CD14-positive monocyte (primary cell): ENCODE measurements at regions not wholly inside any gene's neighbourhood (a gene's known extent, or its start where the extent isn't known, plus 50 kb on each side); places are given as distances from the start of the nearest gene placed in this dataset.

ENCODE experiments used
- DNase-seq, 3 donors: peaks; one replicate each; pipeline ENCODE4 v3.0.0-alpha.2; 2011 to 2022
- H2AFZ ChIP-seq: 2 replicates; pipeline ENCODE4 v1.6.0; 2012; ENCODE audit warnings: mild to moderate bottlenecking, low read depth, low read length, inconsistent platforms; ENCODE audit not compliant: insufficient read depth, poor library complexity, severe bottlenecking
- H3K27ac ChIP-seq, 2 donors: 1 replicate in 1 of 2; 2 replicates in 1 of 2; pipeline ENCODE4 v1.5.1; 2012 to 2013; ENCODE audit warnings: low read length in 2 of 2, control low read depth in 1 of 2, inconsistent platforms in 1 of 2, low read depth in 1 of 2, mild to moderate bottlenecking in 1 of 2
- H3K27me3 ChIP-seq, 2 donors: one replicate each; pipeline versions ENCODE4 v1.6.0 to v1.6.1; 2011 to 2013; ENCODE audit warnings: low read length in 2 of 2; ENCODE audit not compliant: control insufficient read depth in 2 of 2, insufficient read depth in 2 of 2
- H3K36me3 ChIP-seq, 2 donors: replicated peaks in 1 of 2; 1 replicate in 1 of 2; 2 replicates in 1 of 2; pipeline versions ENCODE4 v1.5.1 to v1.6.1; 2012 to 2013; ENCODE audit warnings: low read length in 2 of 2, control low read depth in 1 of 2, inconsistent platforms in 1 of 2, mild to moderate bottlenecking in 1 of 2; ENCODE audit not compliant: insufficient read depth in 2 of 2, control insufficient read depth in 1 of 2
- H3K4me1 ChIP-seq, 2 donors: 1 replicate in 1 of 2; 2 replicates in 1 of 2; pipeline versions ENCODE4 v1.5.1 to v1.6.1; 2012 to 2013; ENCODE audit warnings: low read length in 2 of 2, control low read depth in 1 of 2, inconsistent platforms in 1 of 2, mild to moderate bottlenecking in 1 of 2, moderate library complexity in 1 of 2; ENCODE audit not compliant: insufficient read depth in 2 of 2, control insufficient read depth in 1 of 2
- H3K4me2 ChIP-seq: replicated peaks from 2 replicates; pipeline ENCODE3; 2012; ENCODE audit warnings: low read length, moderate library complexity, mild to moderate bottlenecking; ENCODE audit not compliant: poor library complexity, severe bottlenecking; ENCODE audit errors: extremely low read depth
- H3K4me3 ChIP-seq, 3 experiments: fragments of 200-600 bp in 1 of 3; sonication (generic) in 1 of 3; replicated peaks in 1 of 3; 1 replicate in 2 of 3; 2 replicates in 1 of 3; pipeline ENCODE4 v1.5.1; 2011 to 2013; ENCODE audit warnings: low read length in 3 of 3, mild to moderate bottlenecking in 3 of 3, control low read depth in 2 of 3, low read depth in 2 of 3, inconsistent platforms in 1 of 3, moderate library complexity in 1 of 3
- H3K79me2 ChIP-seq: 2 replicates; pipeline ENCODE4 v1.6.0; 2012; ENCODE audit warnings: mild to moderate bottlenecking, control low read depth, inconsistent platforms, low read length, moderate library complexity; ENCODE audit not compliant: insufficient read depth
- H3K9ac ChIP-seq: 2 replicates; pipeline ENCODE4 v1.6.0; 2017; ENCODE audit warnings: low read length, mild to moderate bottlenecking; ENCODE audit not compliant: insufficient read depth, poor library complexity, severe bottlenecking
- H3K9me3 ChIP-seq, 2 donors: replicated peaks in 1 of 2; 1 replicate in 1 of 2; 2 replicates in 1 of 2; pipeline versions ENCODE4 v1.5.1 to v1.6.1; 2012 to 2013; ENCODE audit warnings: low read length in 2 of 2, control low read depth in 1 of 2; ENCODE audit not compliant: control insufficient read depth in 1 of 2, insufficient read depth in 1 of 2
- H4K20me1 ChIP-seq: 2 replicates; pipeline ENCODE4 v1.6.0; 2012; ENCODE audit warnings: mild to moderate bottlenecking, low read length, control low read depth, moderate library complexity; ENCODE audit not compliant: insufficient read depth
- H3K27ac Mint-ChIP-seq, 7 donors: one replicate each; pipeline ENCODE4 v1.8.0; 2020; ENCODE audit warnings: mild to moderate bottlenecking in 7 of 7, mixed read lengths in 7 of 7, moderate library complexity in 6 of 7, inconsistent platforms in 2 of 7
- H3K27me3 Mint-ChIP-seq, 3 donors: one replicate each; pipeline ENCODE4 v1.8.0; 2021 to 2022; ENCODE audit warnings: low read depth in 3 of 3, mild to moderate bottlenecking in 3 of 3, mixed read lengths in 3 of 3, moderate library complexity in 3 of 3, inconsistent platforms in 1 of 3
- H3K36me3 Mint-ChIP-seq, 2 donors: one replicate each; pipeline ENCODE4 v1.8.0; 2020; ENCODE audit warnings: mixed read lengths in 2 of 2, inconsistent platforms in 1 of 2, mild to moderate bottlenecking in 1 of 2
- H3K4me1 Mint-ChIP-seq: one replicate; pipeline ENCODE4 v1.8.0; 2020; ENCODE audit warnings: mild to moderate bottlenecking, mixed read lengths
- H3K4me3 Mint-ChIP-seq, 2 donors: one replicate each; pipeline ENCODE4 v1.8.0; 2020; ENCODE audit warnings: mild to moderate bottlenecking in 2 of 2, mixed read lengths in 2 of 2, moderate library complexity in 1 of 2
- H3K9me3 Mint-ChIP-seq, 7 donors: one replicate each; pipeline ENCODE4 v1.8.0; 2020 to 2022; ENCODE audit warnings: mixed read lengths in 7 of 7, mild to moderate bottlenecking in 6 of 7, moderate library complexity in 6 of 7, inconsistent platforms in 2 of 7
- CTCF ChIP-seq: fragments of 200-600 bp; IDR thresholded peaks from one replicate; pipeline ENCODE4 v1.8.0; 2022; ENCODE audit warnings: antibody characterized with exemption, mild to moderate bottlenecking
- WGBS: methylation state at CpG from one replicate; pipeline ENCODE4 v1.1.5; 2013; ENCODE audit warnings: missing lambda C conversion rate; ENCODE audit not compliant: insufficient coverage; 5-methylcytosine and 5-hydroxymethylcytosine counted together
- intact Hi-C, 2 donors: fragments of 100-400 bp; cut with micrococcal nuclease; formaldehyde crosslinking; loops; one replicate each; pipeline versions ENCODE4 v1.15.0 to v1.15.1; 2023

- no peaks in the 10 kb centered on the region for H3K36me3 Mint-ChIP-seq
- no peak overlapping the region for H3K4me3 ChIP-seq
- H4K20me1 ChIP-seq: no peaks in the 10 kb centered on the region
- no peak overlapping the region for H2AFZ ChIP-seq
- no peak overlapping the region for H3K4me3 Mint-ChIP-seq
- no peaks in the 10 kb centered on the region for H3K27me3 ChIP-seq
- no peaks in the 10 kb centered on the region for H3K9me3 ChIP-seq
- H3K27ac ChIP-seq: no peak overlapping the region
- H3K9ac ChIP-seq: no peak overlapping the region
- no peak overlapping the region for H3K27ac Mint-ChIP-seq
- TF ChIP-seq CTCF: no peak
- H3K27me3 Mint-ChIP-seq: peaks cover 0 to 2% (median 0%) of the 10 kb centered on the region in 3 donors
- H3K4me1 Mint-ChIP-seq: peaks cover 20% of the 10 kb centered on the region
- H3K36me3 ChIP-seq: no peaks in the 10 kb centered on the region
- no peaks in the 10 kb centered on the region for H3K9me3 Mint-ChIP-seq
- no peaks in the 10 kb centered on the region for H3K79me2 ChIP-seq
- DNase-seq: no peak
- intact Hi-C loops: no loop called here
- H3K4me2 ChIP-seq: no peak overlapping the region
- H3K4me1 ChIP-seq: peaks cover 13 to 18% of the 10 kb centered on the region in 2 donors
These were observed 226.3 kb upstream of the GRIP1 start for GRCh38 chr12:66905201-66905600.

- Histone ChIP-seq H3K4me2 (no peak overlapping the region), H3K36me3 (no peaks in the 10 kb centered on the region), H3K9ac (no peak overlapping the region), H3K27me3 (no peaks in the 10 kb centered on the region), H3K79me2 (no peaks in the 10 kb centered on the region), H3K27ac (no peak overlapping the region), H3K4me1 (no peaks in the 10 kb centered on the region), H3K4me3 (no peak overlapping the region), H3K9me3 (no peaks in the 10 kb centered on the region), H2AFZ (no peak overlapping the region), H4K20me1 (no peaks in the 10 kb centered on the region)
- 90% methylated on average over 5 of the region's 7 CpGs for WGBS
- H3K36me3 Mint-ChIP-seq: no peaks in the 10 kb centered on the region
- no peak overlapping the region for H3K4me3 Mint-ChIP-seq
- peaks cover 0 to 3% (median 0%) of the 10 kb centered on the region in 3 donors for H3K27me3 Mint-ChIP-seq
- no peak overlapping the region for H3K27ac Mint-ChIP-seq
- peaks cover 0 to 3% (median 0%) of the 10 kb centered on the region in 7 donors for H3K9me3 Mint-ChIP-seq
- DNase-seq: no peak
- TF ChIP-seq CTCF: no peak
- H3K4me1 Mint-ChIP-seq: no peaks in the 10 kb centered on the region
- intact Hi-C loops: no loop called here
These were observed 231.6 kb upstream of the GRIP1 start for GRCh38 chr12:66910366-66910974.
